HG03097 (cell line): ENCODE measurements at regions not wholly inside any gene's neighbourhood (a gene's known extent, or its start where the extent isn't known, plus 50 kb on each side); places are given as distances from the start of the nearest gene placed in this dataset.
"Not testable (repeated sequence)": the region's sequence is repeated elsewhere in the genome, so short reads cannot be mapped to it uniquely, and the experiment has no call there.

Source experiments
- ATAC-seq: cut with Tn5 transposase; IDR thresholded peaks from one replicate; pipeline ENCODE4 v1.9.1; 2021; ENCODE audit not compliant: unreplicated experiment, low FRiP score

GRCh38 chr3:20321391-20322047 is 135.5 kb upstream of the SGO1 start:
- ATAC-seq, result no peak

- no peak for ATAC-seq
These were observed 134.5 kb upstream of the SGO1 start for GRCh38 chr3:20320489-20320888.

DNA sequence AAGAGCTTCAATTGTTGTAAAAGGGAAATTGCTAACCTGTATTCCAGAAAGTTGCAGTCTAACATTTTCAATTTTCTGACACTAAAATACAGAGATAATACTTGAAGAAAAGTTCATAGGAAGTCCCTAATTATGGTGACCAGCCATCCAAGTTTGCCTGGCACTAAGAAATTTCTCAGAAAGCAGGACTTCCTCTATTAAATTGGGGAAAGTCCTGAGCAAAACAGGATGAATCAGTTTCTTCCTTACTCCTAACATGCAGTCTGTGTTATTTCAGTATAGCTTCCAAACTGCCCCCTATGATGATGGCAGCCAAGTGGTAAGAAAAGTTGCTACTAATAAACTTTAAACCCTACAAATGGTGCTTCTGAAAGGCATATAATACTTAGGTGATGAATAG is 133.5 kb upstream of the SGO1 start:
- no peak for ATAC-seq

GRCh38 chr3:20317616-20318015 is 131.6 kb upstream of the SGO1 start:
- no peak for ATAC-seq

GRCh38 chr3:20316238-20316637 is 130.2 kb upstream of the SGO1 start:
- no peak for ATAC-seq

GRCh38 chr3:20310629-20311028 is 124.6 kb upstream of the SGO1 start:
- no peak for ATAC-seq

GRCh38 chr3:20307383-20307782 is 121.4 kb upstream of the SGO1 start:
- ATAC-seq, result no peak

DNA sequence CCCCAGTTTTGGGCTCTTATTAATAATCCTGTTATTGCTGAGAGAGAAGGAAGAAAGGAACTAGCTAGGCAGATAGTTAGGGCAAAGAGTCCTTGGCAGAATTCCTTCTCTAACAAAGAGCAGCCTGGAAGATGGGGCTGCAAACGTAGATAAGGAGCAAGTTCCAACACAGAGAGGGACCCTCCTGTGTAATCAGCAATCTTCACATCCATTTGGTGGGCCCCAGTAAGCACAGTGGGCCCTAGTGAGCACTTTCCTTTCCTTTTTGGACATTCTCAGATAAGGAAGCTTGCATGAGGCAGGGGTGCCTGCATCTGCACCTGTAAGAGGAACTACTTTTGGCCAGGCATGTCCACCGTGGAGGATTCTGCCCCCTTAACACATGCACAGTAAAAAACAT is 119.6 kb upstream of the SGO1 start:
- no peak for ATAC-seq

- no peak for ATAC-seq
These were observed 116.8 kb upstream of the SGO1 start for GRCh38 chr3:20302766-20303165.

DNA sequence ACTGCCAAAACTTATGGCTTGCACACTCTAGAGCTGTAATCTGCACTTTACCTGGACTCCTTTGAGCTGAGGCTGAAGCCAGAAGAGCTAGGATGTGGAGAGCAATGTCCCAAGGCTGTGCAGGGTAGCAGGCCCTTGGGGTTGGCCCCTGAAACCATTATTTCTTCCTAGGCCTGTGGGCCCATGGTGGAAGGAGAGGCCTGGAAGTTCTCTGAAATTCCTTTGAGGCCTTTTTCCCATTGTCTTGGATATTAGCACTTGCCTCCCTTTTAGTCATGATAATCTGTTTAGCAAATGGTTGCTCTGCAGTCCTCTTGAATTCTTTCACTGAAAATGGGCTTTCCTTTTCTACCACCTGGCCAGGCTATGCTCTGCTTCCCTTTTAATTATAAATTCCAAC is 102.0 kb upstream of the SGO1 start:
- no peak for ATAC-seq

GRCh38 chr3:20280257-20280656 is 94.3 kb upstream of the SGO1 start:
- no peak for ATAC-seq

DNA sequence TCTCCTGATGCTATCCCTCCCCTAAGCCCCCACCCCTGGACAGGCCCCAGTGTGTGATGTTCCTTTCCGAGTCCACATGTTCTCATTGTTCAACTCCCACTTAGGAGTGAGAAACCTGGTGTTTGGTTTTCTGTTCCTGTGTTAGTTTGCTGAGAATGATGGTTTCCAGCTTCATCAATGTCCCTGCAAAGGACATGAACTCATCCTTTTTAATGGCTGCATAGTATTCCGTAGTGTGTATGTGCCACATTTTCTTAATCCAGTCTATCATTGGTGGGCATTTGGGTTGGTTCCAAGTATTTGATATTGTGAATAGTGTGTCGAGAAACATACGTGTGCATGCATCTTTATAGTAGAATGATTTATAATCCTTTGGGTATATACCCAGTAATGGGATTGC is 80.0 kb upstream of the SGO1 start:
- ATAC-seq, result not testable (repeated sequence)

- ATAC-seq, result no peak
These were observed 79.0 kb upstream of the SGO1 start for GRCh38 chr3:20264900-20265567.

GRCh38 chr3:20258371-20258770 is 72.4 kb upstream of the SGO1 start:
- ATAC-seq, result no peak

DNA sequence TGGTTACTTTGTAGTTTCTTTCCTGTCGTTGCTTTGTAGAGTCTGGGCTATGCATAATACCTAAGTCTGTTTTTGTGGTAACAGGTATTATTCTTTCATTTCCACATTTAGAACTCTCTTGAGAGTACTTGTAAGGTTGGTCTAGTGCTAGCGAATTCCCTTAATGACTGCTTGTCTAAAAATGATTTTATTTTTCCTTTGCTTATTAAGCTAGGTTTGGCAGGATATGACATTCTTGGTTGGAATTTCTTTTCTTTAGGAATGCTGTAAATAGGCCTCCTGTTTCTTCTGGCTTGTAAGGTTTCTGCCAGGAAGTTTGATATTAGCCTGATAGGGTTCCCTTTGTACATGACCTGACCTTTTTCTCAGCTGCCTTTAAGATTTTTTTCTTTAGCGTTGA is 70.1 kb upstream of the SGO1 start:
- ATAC-seq, result no peak

DNA sequence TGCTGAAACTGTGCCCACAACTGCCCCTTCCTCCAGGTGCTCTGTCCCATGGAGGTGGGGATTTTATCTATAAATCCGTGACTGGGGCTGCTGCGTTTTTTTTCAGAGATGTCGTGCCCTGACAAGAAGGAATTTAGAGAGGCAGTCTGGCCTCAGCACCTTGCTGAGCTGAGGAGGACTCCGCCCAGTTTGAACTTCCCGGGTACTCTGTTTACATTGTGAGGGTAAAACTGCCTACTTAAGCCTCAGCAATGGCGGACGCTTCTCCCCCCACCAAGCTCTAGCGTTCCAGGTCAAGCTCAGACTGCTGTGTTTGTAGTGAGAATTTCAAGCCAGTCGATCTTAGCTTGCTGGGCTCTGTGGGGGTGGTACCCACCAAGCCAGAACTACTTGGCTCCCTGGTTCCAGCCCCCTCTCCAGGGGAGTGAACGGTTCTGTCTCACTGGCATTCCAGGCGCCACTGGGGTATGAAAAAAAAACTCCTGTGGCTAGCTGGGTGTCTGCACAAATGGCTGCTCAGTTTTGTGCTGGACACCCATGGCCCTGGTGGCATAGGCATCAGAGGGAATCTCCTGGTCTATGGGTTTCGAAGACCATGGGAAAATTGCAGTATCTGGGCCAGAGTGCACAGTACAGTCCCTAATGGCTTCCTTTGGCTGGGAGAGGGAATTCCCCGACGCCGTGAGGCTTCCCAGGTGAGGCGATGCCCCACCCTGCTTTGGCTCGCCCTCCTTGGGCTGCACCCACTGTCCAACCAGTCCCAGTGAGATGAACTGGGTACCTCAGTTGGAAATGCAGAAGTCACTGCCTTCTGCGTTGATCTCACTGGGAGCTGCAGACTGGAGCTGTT is 68.5 kb upstream of the SGO1 start:
- ATAC-seq, result no peak

- ATAC-seq, result no peak
These were observed 64.8 kb upstream of the SGO1 start for GRCh38 chr3:20250786-20251185.

DNA sequence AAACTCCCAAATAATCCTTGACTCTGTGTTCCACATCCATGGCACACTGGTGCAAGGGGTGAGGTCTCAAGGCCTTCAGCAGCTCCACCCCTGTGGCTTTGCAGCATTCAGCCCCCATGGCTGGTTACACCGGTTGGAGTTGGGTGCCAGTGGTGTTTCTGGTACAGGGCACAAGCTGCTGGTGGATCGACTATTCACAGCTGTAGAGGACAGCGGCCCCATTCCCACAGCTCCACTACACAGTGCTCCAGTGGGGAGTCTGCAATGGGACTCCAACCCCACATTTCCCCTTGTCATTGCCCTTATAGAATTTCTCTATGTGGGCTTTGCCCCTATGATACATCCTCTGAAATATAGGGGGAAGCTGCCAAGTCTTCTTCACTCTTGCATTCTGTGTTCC is 64.3 kb upstream of the SGO1 start:
- ATAC-seq, result no peak

GRCh38 chr3:20246662-20247061 is 60.7 kb upstream of the SGO1 start:
- no peak for ATAC-seq

DNA sequence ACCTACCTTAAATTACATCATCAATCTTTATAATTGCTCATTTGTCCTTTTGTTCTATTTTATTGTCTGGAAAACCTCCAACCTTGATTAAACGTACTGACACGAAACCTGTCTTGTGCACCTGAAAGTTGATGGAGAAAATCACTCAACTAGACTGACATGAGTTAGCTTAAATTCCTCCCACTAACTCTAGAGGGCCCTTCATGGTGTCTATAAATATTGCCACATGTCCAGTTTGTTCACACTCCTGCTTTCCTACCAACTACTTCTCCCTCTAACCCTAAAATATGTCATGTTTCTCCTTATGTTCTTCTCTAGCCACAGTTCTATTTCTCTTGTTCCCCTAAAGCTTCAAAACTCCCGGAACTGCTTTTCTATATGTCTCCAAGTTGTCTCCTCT is 59.8 kb upstream of the SGO1 start:
- ATAC-seq, result no peak

GRCh38 chr3:20240154-20240883 is 54.3 kb upstream of the SGO1 start:
- no peak for ATAC-seq
